Prostate gland (tissue), 2 donors: ENCODE measurements at regions not wholly inside any gene's neighbourhood (a gene's known extent, or its start where the extent isn't known, plus 50 kb on each side); places are given as distances from the start of the nearest gene placed in this dataset.

Experiments
- DNase-seq: peaks from one replicate; pipeline ENCODE4 v3.0.0-alpha.2; 2019; ENCODE audit warnings: low spot score
- H3K27ac ChIP-seq, 2 donors: fragments of 200-600 bp; sonication (generic); 2 replicates each; pipeline ENCODE4 v1.5.1; 2017 to 2019
- H3K27me3 ChIP-seq: fragments of 200-600 bp; sonication (generic); replicated peaks from 2 replicates; pipeline ENCODE4 v1.5.1; 2019; ENCODE audit not compliant: insufficient read depth
- H3K36me3 ChIP-seq, 2 donors: fragments of 200-600 bp; sonication (generic); 1 replicate in 1 of 2; 2 replicates in 1 of 2; pipeline versions ENCODE4 v1.5.1 to v1.8.1; 2017 to 2019
- H3K4me1 ChIP-seq: fragments of 200-600 bp; sonication (generic); replicated peaks from 2 replicates; pipeline ENCODE4 v1.5.1; 2019
- H3K4me3 ChIP-seq, 2 donors: fragments of 200-600 bp; sonication (generic); 2 replicates each; pipeline ENCODE4 v1.5.1; 2017 to 2019
- H3K9me3 ChIP-seq: fragments of 200-600 bp; sonication (generic); 2 replicates; pipeline ENCODE4 v1.5.1; 2017
- POLR2A ChIP-seq: fragments of 450-650 bp; IDR thresholded peaks from one replicate; pipeline ENCODE4 v1.6.1; 2016; ENCODE audit warnings: antibody characterized with exemption, mild to moderate bottlenecking
- POLR2AphosphoS5 ChIP-seq: sonication (generic); formaldehyde crosslinking; IDR thresholded peaks from one replicate; pipeline ENCODE4 v1.6.1; 2017; ENCODE audit warnings: antibody characterized with exemption
- WGBS: methylation state at CpG from one replicate; pipeline ENCODE4 v1.1.5; 2018; 5-methylcytosine and 5-hydroxymethylcytosine counted together
- intact Hi-C: fragments of 100-400 bp; cut with DNase I; formaldehyde crosslinking; loops from one replicate; pipeline ENCODE4 v1.14.2; 2022
- TF ChIP-seq, protein P1 (sequence below), 4 experiments: fragments of 200-600 bp in 2 of 4; fragments of 450-650 bp in 2 of 4; sonication (generic) in 2 of 4; IDR thresholded peaks; 1 replicate in 3 of 4; 2 replicates in 1 of 4; pipeline ENCODE4 v1.5.1; 2016 to 2019; ENCODE audit warnings: antibody characterized with exemption in 4 of 4, mild to moderate bottlenecking in 2 of 4, moderate library complexity in 2 of 4

DNA sequence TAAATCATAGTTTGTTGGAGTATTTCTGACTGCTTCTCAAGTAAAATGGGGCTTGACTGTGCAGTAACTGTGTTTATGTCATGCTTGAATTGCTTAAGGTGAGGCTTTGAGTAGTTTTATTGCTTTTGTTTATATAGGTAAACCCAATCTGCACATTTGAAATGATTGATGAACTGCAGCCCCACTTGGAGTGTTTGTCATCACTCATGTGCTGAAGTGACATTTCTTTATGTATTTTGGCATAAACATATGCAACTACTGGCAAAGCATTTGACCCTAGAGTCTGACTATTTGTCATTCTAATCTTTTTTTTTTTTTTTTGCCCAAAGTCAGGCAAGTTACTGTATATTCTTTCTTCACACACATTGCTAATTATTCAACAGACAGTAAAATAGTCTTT lies 491.4 kb upstream of the POU3F2 start:
- H3K27me3 ChIP-seq: no peaks in the 10 kb centered on the region
- no peak overlapping the region for H3K27ac ChIP-seq
- no peaks in the 10 kb centered on the region for H3K36me3 ChIP-seq
- no peaks in the 10 kb centered on the region for H3K9me3 ChIP-seq
- no peak for TF ChIP-seq POLR2AphosphoS5
- TF ChIP-seq, protein P1, sequence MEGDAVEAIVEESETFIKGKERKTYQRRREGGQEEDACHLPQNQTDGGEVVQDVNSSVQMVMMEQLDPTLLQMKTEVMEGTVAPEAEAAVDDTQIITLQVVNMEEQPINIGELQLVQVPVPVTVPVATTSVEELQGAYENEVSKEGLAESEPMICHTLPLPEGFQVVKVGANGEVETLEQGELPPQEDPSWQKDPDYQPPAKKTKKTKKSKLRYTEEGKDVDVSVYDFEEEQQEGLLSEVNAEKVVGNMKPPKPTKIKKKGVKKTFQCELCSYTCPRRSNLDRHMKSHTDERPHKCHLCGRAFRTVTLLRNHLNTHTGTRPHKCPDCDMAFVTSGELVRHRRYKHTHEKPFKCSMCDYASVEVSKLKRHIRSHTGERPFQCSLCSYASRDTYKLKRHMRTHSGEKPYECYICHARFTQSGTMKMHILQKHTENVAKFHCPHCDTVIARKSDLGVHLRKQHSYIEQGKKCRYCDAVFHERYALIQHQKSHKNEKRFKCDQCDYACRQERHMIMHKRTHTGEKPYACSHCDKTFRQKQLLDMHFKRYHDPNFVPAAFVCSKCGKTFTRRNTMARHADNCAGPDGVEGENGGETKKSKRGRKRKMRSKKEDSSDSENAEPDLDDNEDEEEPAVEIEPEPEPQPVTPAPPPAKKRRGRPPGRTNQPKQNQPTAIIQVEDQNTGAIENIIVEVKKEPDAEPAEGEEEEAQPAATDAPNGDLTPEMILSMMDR (IDR thresholded peaks at IDR 0.05): no peak
- TF ChIP-seq POLR2A: no peak
- intact Hi-C loops: no loop called here
- no peak overlapping the region for H3K4me3 ChIP-seq
- DNase-seq: no peak
- H3K4me1 ChIP-seq: no peaks in the 10 kb centered on the region

DNA sequence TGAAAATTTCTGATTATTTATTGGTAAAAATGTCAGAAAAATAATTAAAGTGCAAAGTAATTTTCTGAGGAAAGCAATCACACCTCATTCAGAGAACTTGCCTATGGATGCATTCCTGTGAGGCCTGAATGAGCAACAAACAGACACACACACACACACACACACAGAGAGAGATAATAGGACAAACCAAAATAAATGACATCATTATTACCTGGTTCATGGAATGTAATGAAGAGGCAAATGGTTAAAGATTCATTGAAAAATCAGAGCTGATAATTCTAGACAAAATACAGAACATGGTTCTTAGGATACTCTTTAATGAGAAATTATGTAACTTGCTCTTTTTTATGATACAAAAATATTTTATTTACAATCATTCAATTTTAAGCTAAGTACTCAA lies 490.6 kb upstream of the POU3F2 start:
- no peaks in the 10 kb centered on the region for H3K9me3 ChIP-seq
- H3K27ac ChIP-seq: no peak overlapping the region
- no peaks in the 10 kb centered on the region for H3K36me3 ChIP-seq
- intact Hi-C loops: no loop called here
- no peaks in the 10 kb centered on the region for H3K4me1 ChIP-seq
- TF ChIP-seq POLR2A (no peak), POLR2AphosphoS5 (no peak)
- TF ChIP-seq, protein P1 (IDR thresholded peaks at IDR 0.05): no peak
- H3K27me3 ChIP-seq: no peaks in the 10 kb centered on the region
- H3K4me3 ChIP-seq: no peak overlapping the region
- no peak for DNase-seq

DNA sequence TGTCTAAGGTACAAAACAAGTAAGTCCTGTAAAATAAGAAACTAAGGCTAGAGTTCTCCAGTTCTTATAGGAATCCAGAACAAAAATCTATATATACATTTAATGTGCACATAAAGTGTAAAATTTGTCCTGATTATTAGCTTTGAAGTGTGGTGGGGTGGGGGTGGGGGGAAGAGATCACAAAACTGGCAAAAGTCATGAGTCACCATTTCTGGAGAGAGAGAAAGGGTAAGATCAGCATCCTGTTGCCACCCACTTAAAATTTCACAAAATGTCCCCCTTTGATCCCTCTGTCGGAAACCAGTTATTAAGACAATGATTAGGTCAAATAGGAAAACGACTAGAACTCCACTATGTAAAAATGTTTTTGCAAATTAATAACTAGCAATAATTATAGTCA lies 482.0 kb upstream of the POU3F2 start:
- intact Hi-C loops: no loop called here
- TF ChIP-seq POLR2A (no peak), POLR2AphosphoS5 (no peak)
- TF ChIP-seq, protein P1 (IDR thresholded peaks at IDR 0.05): no peak
- no peaks in the 10 kb centered on the region for H3K36me3 ChIP-seq
- no peak overlapping the region for H3K4me3 ChIP-seq
- no peaks in the 10 kb centered on the region for H3K27me3 ChIP-seq
- H3K4me1 ChIP-seq: no peaks in the 10 kb centered on the region
- DNase-seq: no peak
- H3K27ac ChIP-seq: no peak overlapping the region
- no peaks in the 10 kb centered on the region for H3K9me3 ChIP-seq
- WGBS: 81% methylated on average over 2 of the region's 2 CpGs

DNA sequence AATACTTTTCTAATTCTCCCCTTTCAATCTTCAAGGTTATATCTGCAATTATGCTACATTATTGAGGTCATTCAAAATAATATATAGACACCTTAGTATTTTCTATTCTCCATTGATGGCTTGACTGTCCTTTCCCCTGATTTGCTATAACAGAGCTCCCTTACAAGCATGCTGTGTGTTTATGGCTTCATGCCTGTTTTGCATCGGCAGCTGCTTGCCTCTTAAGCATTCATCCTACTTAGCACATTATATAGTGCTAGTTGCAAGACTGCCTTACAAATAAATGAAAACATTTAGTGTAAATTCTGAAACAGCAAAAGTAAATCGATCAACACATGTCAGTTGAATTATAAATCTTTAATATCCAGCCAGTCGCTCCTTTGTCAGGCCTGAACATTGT lies 476.2 kb upstream of the POU3F2 start:
- Histone ChIP-seq H3K27ac (no peak overlapping the region), H3K9me3 (no peaks in the 10 kb centered on the region), H3K36me3 (no peaks in the 10 kb centered on the region), H3K4me3 (no peak overlapping the region), H3K27me3 (no peaks in the 10 kb centered on the region), H3K4me1 (no peaks in the 10 kb centered on the region)
- TF ChIP-seq POLR2AphosphoS5: no peak
- no peak for TF ChIP-seq POLR2A
- TF ChIP-seq, protein P1 (IDR thresholded peaks at IDR 0.05): no peak
- DNase-seq: no peak
- 68% methylated on average over 3 of the region's 3 CpGs for WGBS
- intact Hi-C loops: no loop called here

DNA sequence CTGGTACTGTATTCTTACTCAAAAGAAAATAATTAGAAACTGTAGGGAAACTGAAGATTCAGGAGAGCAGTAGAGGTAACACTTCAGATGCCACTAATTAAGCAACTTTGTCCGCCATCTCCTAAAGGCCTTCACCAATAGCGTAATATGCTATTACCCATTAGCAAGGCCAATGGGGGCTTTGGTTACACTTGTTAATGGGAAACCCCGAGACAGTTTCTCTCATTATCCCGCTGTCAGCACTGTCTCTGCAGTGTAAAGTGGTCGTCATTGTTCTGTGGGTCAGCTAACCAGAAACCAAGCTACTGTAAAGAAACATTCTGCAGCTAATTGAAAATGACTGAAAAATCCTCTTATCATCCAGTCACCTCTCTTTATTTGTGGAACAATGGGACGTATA lies 468.0 kb upstream of the POU3F2 start:
- intact Hi-C loops: no loop called here

More for the DNA sequence above, 468.0 kb upstream of the POU3F2 start:
- Histone ChIP-seq H3K36me3 (no peaks in the 10 kb centered on the region), H3K4me3 (no peak overlapping the region), H3K9me3 (no peaks in the 10 kb centered on the region), H3K27ac (no peak overlapping the region), H3K27me3 (no peaks in the 10 kb centered on the region), H3K4me1 (no peaks in the 10 kb centered on the region)
- 77% methylated on average over 6 of the region's 6 CpGs for WGBS
- DNase-seq: no peak
- TF ChIP-seq, protein P1 (IDR thresholded peaks at IDR 0.05): no peak
- TF ChIP-seq POLR2A (no peak), POLR2AphosphoS5 (no peak)
